Tibial nerve (tissue), 4 donors: ENCODE measurements at regions not wholly inside any gene's neighbourhood (a gene's known extent, or its start where the extent isn't known, plus 50 kb on each side); places are given as distances from the start of the nearest gene placed in this dataset.

ENCODE experiments used
- DNase-seq, 2 donors: peaks; one replicate each; pipeline ENCODE4 v3.0.0-alpha.2; 2019; ENCODE audit warnings: low spot score in 2 of 2
- H3K27ac ChIP-seq, 4 donors: fragments of 200-600 bp; sonication (generic) in 3 of 4; one replicate each; pipeline ENCODE4 v1.5.1; 2017 to 2019; ENCODE audit warnings: mild to moderate bottlenecking in 1 of 4
- H3K27me3 ChIP-seq, 2 donors: fragments of 200-600 bp; sonication (generic) in 1 of 2; one replicate each; pipeline versions ENCODE4 v1.5.1 to v1.6.0; 2017 to 2019
- H3K36me3 ChIP-seq, 3 donors: fragments of 200-600 bp; sonication (generic); one replicate each; pipeline ENCODE4 v1.5.1; 2018 to 2019
- H3K4me1 ChIP-seq, 4 donors: fragments of 200-600 bp; sonication (generic) in 3 of 4; one replicate each; pipeline ENCODE4 v1.5.1; 2017 to 2019
- H3K4me3 ChIP-seq, 4 donors: fragments of 200-600 bp; sonication (generic) in 3 of 4; one replicate each; pipeline ENCODE4 v1.5.1; 2017 to 2019; ENCODE audit warnings: mild to moderate bottlenecking in 1 of 4, moderate library complexity in 1 of 4
- H3K9me3 ChIP-seq, 4 donors: fragments of 200-600 bp; sonication (generic) in 3 of 4; one replicate each; pipeline ENCODE4 v1.5.1; 2017 to 2019
- CTCF ChIP-seq, 5 experiments: fragments of 200-600 bp in 3 of 5; fragments of 450-650 bp in 2 of 5; sonication (generic) in 3 of 5; IDR thresholded peaks; one replicate each; pipeline ENCODE4 v1.5.1; 2016 to 2019; ENCODE audit warnings: antibody characterized with exemption in 5 of 5, mild to moderate bottlenecking in 3 of 5, moderate library complexity in 2 of 5
- EP300 ChIP-seq, 2 donors: sonication (generic); formaldehyde crosslinking; IDR thresholded peaks; one replicate each; pipeline ENCODE4 v1.6.1; 2017; ENCODE audit warnings: antibody characterized with exemption in 2 of 2, mild to moderate bottlenecking in 1 of 2
- POLR2A ChIP-seq, 2 donors: fragments of 450-650 bp; IDR thresholded peaks; one replicate each; pipeline ENCODE4 v1.6.1; 2017; ENCODE audit warnings: antibody characterized with exemption in 2 of 2, mild to moderate bottlenecking in 2 of 2, moderate library complexity in 2 of 2
- WGBS, 2 donors: methylation state at CpG; one replicate each; pipeline ENCODE4 v1.1.5; 2018; 5-methylcytosine and 5-hydroxymethylcytosine counted together

- H3K27me3 ChIP-seq: no peaks in the 10 kb centered on the region
- WGBS, 2 donors: 55 to 72% methylated on average over 3 of the region's 3 CpGs
Measured at GRCh38 chr6:153944201-153944600, 94.8 kb upstream of the OPRM1 start.

GRCh38 chr6:153942361-153942760 lies 96.7 kb upstream of the OPRM1 start:
- DNase-seq: no peak
- TF ChIP-seq POLR2A (IDR thresholded peaks at IDR 0.05) (no peak), EP300 (IDR thresholded peaks at IDR 0.05) (no peak), CTCF (IDR thresholded peaks at IDR 0.05) (no peak)

More at GRCh38 chr6:153944201-153944600, 94.8 kb upstream of the OPRM1 start:
- DNase-seq: no peak
- no peaks in the 10 kb centered on the region for H3K4me1 ChIP-seq
- H3K9me3 ChIP-seq: no peaks in the 10 kb centered on the region
- no peak for TF ChIP-seq POLR2A (IDR thresholded peaks at IDR 0.05)
- no peak for TF ChIP-seq CTCF (IDR thresholded peaks at IDR 0.05)
- TF ChIP-seq EP300 (IDR thresholded peaks at IDR 0.05): no peak
- H3K4me3 ChIP-seq: no peak overlapping the region
- no peaks in the 10 kb centered on the region for H3K36me3 ChIP-seq
- no peak overlapping the region for H3K27ac ChIP-seq

GRCh38 chr6:153941768-153942167 lies 97.3 kb upstream of the OPRM1 start:
- no peaks in the 10 kb centered on the region for H3K9me3 ChIP-seq
- no peaks in the 10 kb centered on the region for H3K4me1 ChIP-seq
- H3K4me3 ChIP-seq: no peak overlapping the region
- H3K36me3 ChIP-seq: no peaks in the 10 kb centered on the region
- no peaks in the 10 kb centered on the region for H3K27me3 ChIP-seq
- no peak for TF ChIP-seq POLR2A (IDR thresholded peaks at IDR 0.05)
- no peak for TF ChIP-seq CTCF (IDR thresholded peaks at IDR 0.05)
- no peak for TF ChIP-seq EP300 (IDR thresholded peaks at IDR 0.05)
- WGBS, 2 donors: 67 to 69% methylated on average over 2 of the region's 2 CpGs
- no peak for DNase-seq
- no peak overlapping the region for H3K27ac ChIP-seq

More at GRCh38 chr6:153942361-153942760, 96.7 kb upstream of the OPRM1 start:
- no peaks in the 10 kb centered on the region for H3K4me1 ChIP-seq
- 84 to 85% methylated on average over 1 of the region's 1 CpG for WGBS, 2 donors
- no peaks in the 10 kb centered on the region for H3K9me3 ChIP-seq
- H3K27ac ChIP-seq: no peak overlapping the region
- H3K4me3 ChIP-seq: no peak overlapping the region
- H3K36me3 ChIP-seq: no peaks in the 10 kb centered on the region
- H3K27me3 ChIP-seq: no peaks in the 10 kb centered on the region

GRCh38 chr6:153938876-153939275 lies 100.2 kb upstream of the OPRM1 start:
- WGBS, 2 donors: 73 to 74% methylated on average over 10 of the region's 10 CpGs
- Histone ChIP-seq H3K36me3 (no peaks in the 10 kb centered on the region), H3K4me3 (no peak overlapping the region), H3K9me3 (peaks cover 0 to 6% (median 0%) of the 10 kb centered on the region in 4 donors), H3K27ac (no peak overlapping the region), H3K27me3 (no peaks in the 10 kb centered on the region), H3K4me1 (no peaks in the 10 kb centered on the region)
- no peak for DNase-seq
- TF ChIP-seq EP300 (IDR thresholded peaks at IDR 0.05) (no peak), POLR2A (IDR thresholded peaks at IDR 0.05) (no peak), CTCF (IDR thresholded peaks at IDR 0.05) (no peak)

- Histone ChIP-seq H3K27ac (no peak overlapping the region), H3K27me3 (no peaks in the 10 kb centered on the region), H3K9me3 (peaks cover 0 to 6% (median 0%) of the 10 kb centered on the region in 4 donors), H3K36me3 (no peaks in the 10 kb centered on the region), H3K4me1 (no peaks in the 10 kb centered on the region), H3K4me3 (no peak overlapping the region)
- 90 to 92% methylated on average over 3 of the region's 3 CpGs for WGBS, 2 donors
- no peak for TF ChIP-seq POLR2A (IDR thresholded peaks at IDR 0.05)
- TF ChIP-seq EP300 (IDR thresholded peaks at IDR 0.05): no peak
- TF ChIP-seq CTCF (IDR thresholded peaks at IDR 0.05): no peak
- no peak for DNase-seq
Measured at GRCh38 chr6:153931431-153931830, 107.6 kb upstream of the OPRM1 start.
